SK-N-MC (cell line): ENCODE measurements at regions not wholly inside any gene's neighbourhood (a gene's known extent, or its start where the extent isn't known, plus 50 kb on each side); places are given as distances from the start of the nearest gene placed in this dataset.

ENCODE experiments used
- EZH2 ChIP-seq: fragments of 200-600 bp; sonication (generic); IDR thresholded peaks from one replicate; pipeline ENCODE4 v1.6.1; 2017; ENCODE audit warnings: antibody characterized with exemption
- FOXP2 ChIP-seq: optimal IDR thresholded peaks from 2 replicates; pipeline ENCODE3; 2011; ENCODE audit warnings: mild to moderate bottlenecking, moderate library complexity; ENCODE audit not compliant: insufficient read depth; ENCODE audit errors: extremely low read length, control extremely low read depth
- POLR2AphosphoS5 ChIP-seq: IDR thresholded peaks from 2 replicates; pipeline ENCODE4 v1.6.1; 2012; ENCODE audit warnings: mild to moderate bottlenecking, low read depth, low read length, borderline replicate concordance

- TF ChIP-seq POLR2AphosphoS5 (no peak), EZH2 (no peak), FOXP2 (no peak)
Measured at GRCh38 chr4:33566649-33567048, 2677.7 kb downstream of the ARAP2 start.
